Kidney epithelial cell (primary cell): ENCODE measurements at regions not wholly inside any gene's neighbourhood (a gene's known extent, or its start where the extent isn't known, plus 50 kb on each side); places are given as distances from the start of the nearest gene placed in this dataset.

Experiments used
- DNase-seq: peaks from one replicate; pipeline ENCODE4 v3.0.0-alpha.2; 2010; ENCODE audit warnings: low read depth
- H3K27me3 ChIP-seq: 2 replicates; pipeline ENCODE4 v1.6.0; 2011; ENCODE audit warnings: low read length; ENCODE audit not compliant: control insufficient read depth, insufficient read depth
- H3K36me3 ChIP-seq: 2 replicates; pipeline ENCODE4 v1.5.1; 2011; ENCODE audit warnings: low read length; ENCODE audit not compliant: control insufficient read depth, insufficient read depth
- H3K4me3 ChIP-seq: 2 replicates; pipeline ENCODE4 v1.5.1; 2011; ENCODE audit warnings: low read depth, mild to moderate bottlenecking, control low read depth, low read length
- CTCF ChIP-seq: IDR thresholded peaks from 2 replicates; pipeline ENCODE4 v1.5.1; 2011; ENCODE audit warnings: mild to moderate bottlenecking, moderate library complexity, low read length, control low read depth, inconsistent platforms; ENCODE audit not compliant: insufficient read depth, poor library complexity, severe bottlenecking

DNA sequence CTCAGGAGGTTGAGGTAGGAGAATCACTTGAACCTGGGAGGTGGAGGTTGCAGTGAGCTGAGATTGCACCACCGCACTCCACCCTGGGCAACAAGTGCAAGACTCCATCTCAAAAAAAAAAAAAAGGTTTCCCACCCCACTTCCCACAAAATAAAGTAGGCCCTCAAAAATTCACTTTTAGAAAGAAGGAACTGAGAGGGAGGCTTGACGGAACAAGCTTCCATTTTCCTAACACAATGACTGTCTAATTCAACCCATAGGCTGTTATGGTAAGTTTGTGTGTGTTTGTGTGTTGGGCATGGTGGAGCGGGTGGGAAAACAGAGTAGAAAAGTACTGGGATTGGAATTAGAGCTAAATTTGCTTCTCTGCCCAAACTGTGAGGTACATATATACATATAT, 98.4 kb upstream of the MAN1A1 start:
- H3K36me3 ChIP-seq = no peaks in the 10 kb centered on the region
- no peaks in the 10 kb centered on the region for H3K27me3 ChIP-seq
- no peak overlapping the region for H3K4me3 ChIP-seq
- TF ChIP-seq CTCF = no peak
- no peak for DNase-seq

DNA sequence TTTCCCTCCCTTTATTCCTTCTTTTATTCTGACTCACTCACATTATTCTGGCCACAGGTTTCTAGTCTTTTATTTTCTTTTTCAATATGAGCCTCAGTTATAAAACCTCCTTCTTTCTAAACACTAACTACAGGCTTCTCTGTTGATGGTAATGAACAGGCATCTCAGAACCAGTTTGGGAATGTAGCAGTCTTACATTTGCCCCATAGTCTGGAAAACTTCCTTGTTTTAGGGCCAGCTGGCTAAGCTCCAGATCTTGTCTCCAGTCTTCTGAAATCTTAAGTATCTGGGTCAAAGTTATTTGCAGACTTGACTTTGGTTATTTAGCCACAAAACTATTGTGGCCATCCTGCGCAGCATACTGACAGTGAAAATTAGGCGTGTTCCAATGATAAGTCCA, 97.0 kb upstream of the MAN1A1 start:
- Histone ChIP-seq H3K27me3 (no peaks in the 10 kb centered on the region), H3K36me3 (no peaks in the 10 kb centered on the region), H3K4me3 (no peak overlapping the region)
- TF ChIP-seq CTCF = no peak
- DNase-seq = no peak

GRCh38 chr6:119446115-119446554, 96.6 kb upstream of the MAN1A1 start:
- Histone ChIP-seq H3K36me3 (no peaks in the 10 kb centered on the region), H3K27me3 (no peaks in the 10 kb centered on the region), H3K4me3 (no peak overlapping the region)
- no peak for TF ChIP-seq CTCF
- no peak for DNase-seq

GRCh38 chr6:119445666-119446065, 96.1 kb upstream of the MAN1A1 start:
- no peak for TF ChIP-seq CTCF
- H3K36me3 ChIP-seq = no peaks in the 10 kb centered on the region

GRCh38 chr6:119444642-119445557, 95.3 kb upstream of the MAN1A1 start:
- no peaks in the 10 kb centered on the region for H3K36me3 ChIP-seq
- no peak overlapping the region for H3K4me3 ChIP-seq
- DNase-seq = no peak
- no peaks in the 10 kb centered on the region for H3K27me3 ChIP-seq
- TF ChIP-seq CTCF = no peak

More at GRCh38 chr6:119445666-119446065, 96.1 kb upstream of the MAN1A1 start:
- DNase-seq = no peak
- Histone ChIP-seq H3K4me3 (no peak overlapping the region), H3K27me3 (no peaks in the 10 kb centered on the region)

GRCh38 chr6:119443993-119444641, 94.6 kb upstream of the MAN1A1 start:
- no peak for DNase-seq
- Histone ChIP-seq H3K4me3 (no peak overlapping the region), H3K27me3 (no peaks in the 10 kb centered on the region), H3K36me3 (no peaks in the 10 kb centered on the region)
- TF ChIP-seq CTCF = no peak
